ENCODE measurements at regions not wholly inside any gene's neighbourhood (a gene's known extent, or its start where the extent isn't known, plus 50 kb on each side); places are given as distances from the start of the nearest gene placed in this dataset.
A peak's percentile ranks its signal among the peaks of the same experiment; 100 is the strongest.

DNA sequence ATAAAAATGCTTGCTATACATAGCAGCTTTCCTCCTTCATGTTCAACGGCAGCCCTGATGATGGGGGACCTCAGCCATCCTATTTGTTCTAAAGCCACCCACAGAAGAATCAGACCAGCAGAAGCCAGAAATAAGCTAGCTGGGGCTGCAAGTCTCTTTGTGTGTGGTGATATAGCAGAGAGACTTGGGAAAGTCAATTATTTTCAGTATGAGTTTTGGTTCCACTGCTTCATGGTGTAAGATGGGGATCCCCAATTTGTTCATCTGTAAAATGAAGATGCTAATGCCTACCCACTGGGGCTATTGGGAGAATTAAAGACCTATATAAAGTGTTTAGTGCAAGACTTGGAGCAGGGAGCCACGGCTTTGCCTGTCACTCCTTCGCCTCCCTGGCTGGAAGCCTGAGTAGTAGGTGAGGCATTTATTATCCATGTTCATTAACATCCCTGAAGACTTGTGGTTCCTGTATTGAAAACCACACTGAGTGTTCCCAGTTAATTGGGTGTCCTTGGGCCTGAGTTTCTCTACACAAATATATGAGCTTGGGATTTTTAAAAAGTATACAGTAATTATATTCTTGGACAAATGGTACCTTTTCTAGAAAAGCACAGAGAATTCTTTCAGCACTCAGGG, 210.1 kb upstream of the SLC24A2 start:
- no peak for DNase-seq (ENCODE audit: low read depth)

DNA sequence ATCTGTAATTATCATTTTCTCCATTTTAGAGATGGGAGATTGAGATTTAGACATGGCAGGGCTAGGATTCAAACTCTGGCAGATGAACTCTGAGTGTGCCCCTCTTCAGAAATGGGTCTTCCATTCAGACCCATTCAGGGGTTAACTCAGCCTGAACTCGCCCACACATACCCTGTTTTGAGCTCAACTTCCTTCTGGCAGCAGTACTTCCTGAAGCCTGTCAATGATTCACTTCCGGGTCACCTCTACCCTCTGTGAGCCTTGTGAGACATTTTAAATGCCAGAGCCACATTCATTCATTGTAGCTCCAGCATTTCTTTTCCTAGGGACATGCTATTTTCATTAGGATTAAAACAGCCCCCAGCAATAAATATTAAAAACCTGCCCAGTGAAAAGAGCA, 209.3 kb upstream of the SLC24A2 start:
- DNase-seq (ENCODE audit: low read depth) = no peak

- no peak for DNase-seq (ENCODE audit: low read depth)
Measured at GRCh38 chr9:19995619-19996018, 206.8 kb upstream of the SLC24A2 start.

GRCh38 chr9:19994296-19994695, 205.5 kb upstream of the SLC24A2 start:
- DNase-seq (ENCODE audit: low read depth) = no peak

DNA sequence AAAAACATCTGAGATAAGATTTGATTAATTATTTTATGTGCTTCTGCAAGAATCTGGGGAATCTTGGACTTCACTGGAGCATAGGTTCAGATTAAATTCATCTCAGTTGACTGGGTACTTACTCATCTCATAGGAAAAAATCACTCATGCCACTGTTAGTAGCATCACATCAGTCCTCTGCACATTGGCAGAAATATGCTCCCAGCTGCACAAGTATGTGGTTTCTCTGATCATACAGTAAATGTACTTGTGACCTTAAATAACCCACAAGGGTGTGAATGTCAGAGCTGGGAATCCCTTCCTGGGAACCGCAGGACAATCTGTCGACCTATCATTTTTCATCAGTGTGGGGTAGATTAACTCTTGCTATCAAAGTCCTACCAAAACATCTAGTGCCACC, 203.7 kb upstream of the SLC24A2 start:
- peak; percentile 16 for DNase-seq (ENCODE audit: low read depth)

GRCh38 chr9:19989213-19989612, 200.4 kb upstream of the SLC24A2 start:
- DNase-seq (ENCODE audit: low read depth) = no peak

GRCh38 chr9:19988281-19988680, 199.4 kb upstream of the SLC24A2 start:
- DNase-seq (ENCODE audit: low read depth) = no peak

DNA sequence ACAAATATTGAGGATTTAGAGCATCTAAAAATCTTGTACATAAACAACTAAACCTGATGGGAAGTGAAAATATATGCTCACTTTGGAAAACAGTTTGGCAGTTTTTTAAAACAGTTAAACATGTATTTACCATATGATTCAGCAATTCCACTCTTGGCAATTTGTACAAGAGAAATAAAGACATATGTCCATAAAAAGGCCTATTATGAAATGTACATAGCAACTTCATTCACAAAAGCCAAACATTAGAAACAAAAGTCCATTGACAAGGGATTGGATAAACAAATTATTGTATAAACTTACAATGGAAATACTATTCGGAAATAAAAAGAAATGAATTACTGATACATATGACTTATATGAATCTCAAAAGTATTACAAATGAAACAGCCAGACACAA, 196.2 kb upstream of the SLC24A2 start:
- DNase-seq (ENCODE audit: low read depth) = no peak

- no peak for DNase-seq (ENCODE audit: low read depth)
Measured at GRCh38 chr9:19976226-19976625, 187.4 kb upstream of the SLC24A2 start.

DNA sequence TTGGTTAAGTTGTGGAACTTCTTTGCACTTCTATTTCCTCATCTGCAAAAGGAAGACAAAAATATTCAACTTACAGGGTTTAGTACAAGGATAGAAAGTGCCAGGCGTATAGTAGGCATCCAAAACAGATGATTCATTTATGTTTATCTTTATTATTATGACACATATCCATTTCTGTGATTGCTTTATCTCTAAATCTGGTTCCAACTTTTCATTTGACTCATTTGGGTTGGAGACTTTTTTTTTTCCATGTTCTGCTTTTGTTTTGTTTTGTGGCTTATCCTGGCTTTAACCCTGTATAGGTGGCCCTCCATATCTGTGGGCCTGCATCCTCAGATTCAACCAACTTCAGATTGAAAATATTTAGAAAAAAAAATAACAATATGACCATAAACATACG, 186.7 kb upstream of the SLC24A2 start:
- DNase-seq (ENCODE audit: low read depth) = no peak

DNA sequence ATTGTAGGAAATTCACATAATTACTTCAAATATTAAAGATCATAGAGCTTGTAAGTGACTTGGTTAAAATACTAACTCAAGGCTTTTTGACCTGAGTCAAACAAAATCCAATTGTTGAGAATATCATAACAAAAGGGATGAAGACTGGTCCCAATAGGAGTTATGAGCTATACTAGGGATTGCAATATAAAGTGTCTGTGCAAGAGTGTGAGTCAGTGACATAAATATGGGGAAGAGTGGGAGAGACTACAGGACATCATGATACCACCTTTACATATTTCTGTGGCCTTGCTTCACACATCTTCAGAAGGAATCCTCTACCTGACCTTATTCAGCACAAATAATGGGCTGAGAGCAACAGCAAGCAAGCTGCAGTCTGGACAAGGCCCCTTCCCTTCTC, 180.9 kb upstream of the SLC24A2 start:
- no peak for DNase-seq (ENCODE audit: low read depth)

GRCh38 chr9:19967888-19968459, 179.1 kb upstream of the SLC24A2 start:
- no peak for DNase-seq (ENCODE audit: low read depth)

DNA sequence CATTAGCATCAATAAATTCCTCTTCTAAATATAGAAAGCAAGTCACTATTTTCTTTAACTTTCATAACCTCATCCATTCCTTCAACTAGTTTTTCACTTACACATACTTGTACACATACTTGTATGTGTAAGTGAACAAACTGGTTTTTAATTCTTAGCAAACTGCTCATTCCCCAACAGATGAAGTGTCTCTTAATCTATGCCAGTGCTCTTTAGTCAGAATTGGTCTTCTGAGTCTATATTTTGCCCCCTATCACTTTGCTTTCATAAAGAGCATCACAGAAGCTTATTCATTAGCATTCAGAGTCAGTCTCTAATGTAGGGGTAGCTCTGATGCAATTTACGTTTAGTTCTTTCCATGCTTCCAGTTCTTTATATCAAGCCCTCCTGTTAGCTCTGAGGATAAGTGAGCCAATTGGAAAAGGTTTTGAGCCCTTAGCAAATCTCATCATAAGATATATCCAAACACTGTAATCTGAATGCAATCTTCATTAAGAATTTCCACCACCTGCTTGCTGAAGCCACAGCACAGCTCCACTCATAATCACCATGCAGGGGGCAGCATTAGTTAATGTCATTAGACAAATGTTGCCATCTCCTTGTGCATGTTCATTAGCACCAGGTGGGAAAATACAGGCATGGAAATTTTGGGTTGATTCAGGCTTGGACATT, 178.5 kb upstream of the SLC24A2 start:
- DNase-seq (ENCODE audit: low read depth) = no peak

GRCh38 chr9:19965336-19965735, 176.5 kb upstream of the SLC24A2 start:
- DNase-seq (ENCODE audit: low read depth) = no peak

GRCh38 chr9:19947996-19948395, 159.2 kb upstream of the SLC24A2 start:
- DNase-seq (ENCODE audit: low read depth) = no peak

GRCh38 chr9:19946441-19947109, 157.7 kb upstream of the SLC24A2 start:
- no peak for DNase-seq (ENCODE audit: low read depth)

GRCh38 chr9:19941874-19942273, 153.0 kb upstream of the SLC24A2 start:
- DNase-seq (ENCODE audit: low read depth) = no peak

DNA sequence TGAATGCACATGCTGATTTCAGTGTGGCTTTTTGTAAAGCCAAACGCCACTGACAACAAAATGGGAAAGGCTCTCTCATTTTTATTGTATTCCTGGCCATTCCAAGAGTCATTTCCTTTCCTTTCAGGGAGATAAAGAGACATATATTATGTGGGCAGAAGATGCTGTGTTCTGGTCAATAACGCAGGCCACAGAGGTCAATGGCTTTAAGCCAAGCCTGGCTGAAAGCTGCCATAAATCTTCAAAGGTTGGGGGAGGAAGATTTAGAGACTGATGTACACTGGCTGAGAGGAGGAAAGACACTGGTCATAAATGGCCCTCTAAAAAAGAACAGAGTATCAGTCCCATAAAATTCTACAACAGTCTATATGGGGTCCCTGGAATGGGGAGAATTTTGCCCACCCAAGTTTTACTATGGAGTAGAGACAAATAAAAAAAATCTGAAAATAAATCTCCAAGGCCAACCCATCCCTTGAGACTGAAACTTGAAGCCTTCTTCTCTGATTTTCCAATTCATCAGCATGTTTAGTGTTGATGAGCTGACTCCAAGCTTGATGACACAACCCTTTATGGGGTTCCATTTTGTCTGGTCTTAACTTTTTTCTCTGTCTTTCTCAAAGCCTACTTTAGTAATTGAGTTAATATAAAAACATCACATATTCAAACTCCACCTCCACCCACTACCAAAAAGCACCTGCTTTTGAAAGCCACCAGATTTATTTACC, 152.1 kb upstream of the SLC24A2 start:
- DNase-seq (ENCODE audit: low read depth) = no peak

GRCh38 chr9:19939734-19940278, 151.0 kb upstream of the SLC24A2 start:
- no peak for DNase-seq (ENCODE audit: low read depth)

DNA sequence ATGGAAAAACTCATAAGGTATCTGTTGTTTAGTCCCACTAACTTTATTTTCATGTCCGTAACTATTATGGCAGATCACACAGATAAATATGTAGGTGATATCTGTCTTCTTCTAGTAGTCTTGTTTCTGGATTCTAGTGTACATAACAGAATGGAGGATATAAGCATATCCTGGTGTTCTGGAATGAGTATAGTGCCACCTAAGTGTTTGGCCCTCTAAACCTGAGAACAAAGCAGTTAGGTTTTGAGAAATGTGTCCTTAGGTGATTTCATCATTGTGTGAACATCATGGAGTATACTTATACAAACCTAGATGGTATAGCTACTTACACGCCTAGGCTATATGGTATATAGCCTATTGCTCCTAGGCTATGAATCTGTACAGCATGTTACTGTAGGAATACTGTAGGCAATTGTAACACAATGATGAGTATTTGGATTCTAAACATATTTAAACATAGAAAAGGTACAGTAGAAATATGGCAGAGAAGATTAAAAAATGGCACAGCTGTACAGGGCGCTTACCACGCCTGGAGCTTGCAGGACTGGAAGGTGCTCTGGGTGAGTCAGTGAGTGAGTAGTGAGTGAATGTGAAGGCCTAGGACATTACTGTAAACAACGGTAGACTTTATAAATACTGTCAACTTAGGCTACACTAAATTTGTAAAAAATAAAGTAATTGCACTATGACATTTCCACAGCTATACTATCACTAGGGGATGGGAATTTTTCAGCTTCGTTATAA, 150.3 kb upstream of the SLC24A2 start:
- DNase-seq (ENCODE audit: low read depth) = no peak

DNA sequence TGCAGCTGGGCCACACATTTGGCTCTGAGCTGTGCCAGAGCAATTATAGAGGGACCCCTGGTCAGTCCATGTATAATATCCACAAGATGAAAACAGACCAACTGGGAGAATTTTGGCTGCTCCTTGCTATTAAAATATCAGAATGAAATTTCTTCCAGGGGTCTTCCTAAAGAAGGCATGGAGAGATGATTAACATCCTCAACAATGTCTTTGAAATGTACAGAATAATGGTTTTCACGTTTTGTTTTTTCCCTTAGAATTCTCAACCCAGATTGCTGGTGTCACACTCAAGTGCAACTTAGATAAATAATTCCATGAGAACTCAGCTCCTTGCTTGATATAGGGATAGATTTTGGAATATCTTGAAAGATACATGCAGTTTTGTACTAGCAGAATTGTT, 148.3 kb upstream of the SLC24A2 start:
- no peak for DNase-seq (ENCODE audit: low read depth)

DNA sequence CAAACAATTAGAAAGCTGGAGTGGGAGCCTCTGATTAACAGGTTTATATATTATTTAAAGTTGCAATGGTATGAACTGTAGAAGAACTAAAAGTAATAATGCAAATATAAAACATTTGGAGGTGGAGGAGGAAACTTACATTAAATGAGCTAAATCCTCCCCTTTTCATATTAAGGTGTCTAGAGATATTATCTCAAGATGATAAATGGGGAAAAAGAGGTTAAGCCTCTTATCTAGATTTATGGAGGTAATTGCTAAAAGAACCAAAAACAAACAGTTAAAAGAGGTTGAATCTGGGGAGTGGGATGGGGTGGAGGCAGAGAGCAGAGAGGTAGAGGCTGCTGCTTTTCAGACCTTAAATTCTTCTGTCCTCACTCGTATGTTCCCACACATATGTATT, 147.8 kb upstream of the SLC24A2 start:
- no peak for DNase-seq (ENCODE audit: low read depth)
